GM21529 (cell line): ENCODE measurements at regions not wholly inside any gene's neighbourhood (a gene's known extent, or its start where the extent isn't known, plus 50 kb on each side); places are given as distances from the start of the nearest gene placed in this dataset.

Source experiments
- ATAC-seq: cut with Tn5 transposase; IDR thresholded peaks from one replicate; pipeline ENCODE4 v1.9.1; 2021; ENCODE audit not compliant: unreplicated experiment

GRCh38 chr9:19513671-19514275 is 105.0 kb downstream of the ACER2 start:
- no peak for ATAC-seq

DNA sequence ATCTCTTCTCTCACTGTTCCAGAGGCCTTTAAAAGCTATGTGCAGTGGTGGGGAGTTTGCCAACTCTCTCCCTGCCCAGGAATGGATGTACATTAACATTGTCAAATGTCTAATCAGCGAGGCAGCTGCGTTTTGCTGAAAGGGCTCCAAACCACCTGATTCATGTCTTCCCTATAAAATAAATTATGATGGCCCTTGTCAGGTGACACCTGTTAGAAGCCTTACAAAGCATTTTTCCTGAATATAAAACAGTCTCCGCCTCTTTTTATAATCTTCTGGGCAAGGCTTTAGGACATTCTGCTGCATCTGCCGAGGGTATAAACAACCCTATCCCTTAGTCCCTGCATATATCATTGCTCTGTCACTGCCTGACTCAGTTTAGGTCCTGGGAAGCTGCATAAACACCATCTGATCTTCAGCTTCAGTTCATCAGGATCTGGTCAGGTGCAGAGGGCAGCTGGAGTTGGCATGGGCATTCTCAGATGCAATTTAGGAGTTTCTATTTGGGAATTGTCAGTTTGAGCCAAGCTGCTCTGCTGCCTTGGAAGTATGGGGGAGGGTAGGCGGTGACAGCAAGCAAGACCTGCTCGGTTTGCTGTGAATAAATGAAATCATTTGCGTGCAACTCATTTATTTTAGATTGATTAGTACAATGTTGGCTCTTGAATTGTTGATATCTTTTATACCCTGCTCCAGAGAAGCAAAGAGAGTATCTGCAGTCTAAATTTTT is 103.5 kb downstream of the ACER2 start:
- no peak for ATAC-seq

DNA sequence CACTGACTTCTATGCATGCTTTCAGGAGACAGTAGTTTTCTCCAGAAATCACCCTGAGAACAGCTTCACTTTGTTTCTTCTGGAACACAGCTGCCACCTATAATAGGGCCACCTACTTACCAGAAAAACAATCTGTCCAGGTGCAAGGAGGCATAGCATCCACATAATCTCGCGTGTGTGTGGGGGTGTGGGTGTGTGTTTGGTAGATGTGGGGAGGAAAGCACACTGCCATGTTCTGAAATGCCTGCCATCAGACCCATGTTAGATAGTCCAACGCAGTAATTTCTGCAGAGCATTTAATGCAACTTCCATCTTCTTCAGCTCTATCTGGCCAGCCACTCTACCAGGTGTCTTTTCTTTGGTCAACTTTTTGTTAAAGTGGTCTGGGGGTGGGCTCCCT is 102.9 kb downstream of the ACER2 start:
- ATAC-seq: no peak

DNA sequence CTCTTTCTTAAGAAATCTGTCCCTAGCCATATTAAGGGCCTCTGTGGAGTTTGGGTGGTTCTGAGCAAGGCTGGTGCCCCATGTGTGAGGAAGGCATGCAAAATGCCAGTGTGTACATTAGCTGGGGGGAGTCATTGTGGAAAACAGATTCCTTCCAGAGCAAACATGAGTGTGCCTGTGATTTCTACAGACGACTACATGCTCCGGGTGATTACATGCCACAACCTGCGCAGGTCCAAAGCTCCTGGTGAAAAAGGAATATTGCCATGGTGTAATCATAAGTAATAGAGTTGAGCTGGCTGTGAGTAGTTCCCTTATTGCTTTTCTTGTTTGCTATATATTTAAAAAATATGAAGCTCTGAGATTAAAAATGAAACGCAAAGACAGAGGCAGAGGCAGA is 102.1 kb downstream of the ACER2 start:
- ATAC-seq: no peak
